Prostate gland (tissue), 2 donors: ENCODE measurements at regions not wholly inside any gene's neighbourhood (a gene's known extent, or its start where the extent isn't known, plus 50 kb on each side); places are given as distances from the start of the nearest gene placed in this dataset.

ENCODE experiments used
- CTCF ChIP-seq, 4 experiments: fragments of 200-600 bp in 2 of 4; fragments of 450-650 bp in 2 of 4; sonication (generic) in 2 of 4; IDR thresholded peaks; 1 replicate in 3 of 4; 2 replicates in 1 of 4; pipeline ENCODE4 v1.5.1; 2016 to 2019; ENCODE audit warnings: antibody characterized with exemption in 4 of 4, mild to moderate bottlenecking in 2 of 4, moderate library complexity in 2 of 4
- POLR2A ChIP-seq: fragments of 450-650 bp; IDR thresholded peaks from one replicate; pipeline ENCODE4 v1.6.1; 2016; ENCODE audit warnings: antibody characterized with exemption, mild to moderate bottlenecking

- no peak for TF ChIP-seq CTCF (IDR thresholded peaks at IDR 0.05)
- TF ChIP-seq POLR2A, result no peak
These were observed 159.5 kb upstream of the NCAM1 start for GRCh38 chr11:112801817-112802088.
